ENCODE measurements at regions not wholly inside any gene's neighbourhood (a gene's known extent, or its start where the extent isn't known, plus 50 kb on each side); places are given as distances from the start of the nearest gene placed in this dataset.
A peak's percentile ranks its signal among the peaks of the same experiment; 100 is the strongest.
"Not testable (repeated sequence)": the region's sequence is repeated elsewhere in the genome, so short reads cannot be mapped to it uniquely, and the experiment has no call there.

GRCh38 chr2:90047776-90048175, 1356.3 kb downstream of the RPIA start:
- not testable (repeated sequence) for H3K27me3 ChIP-seq (ENCODE audit: insufficient read depth, low read depth, low read length); H3K27ac ChIP-seq (ENCODE audit: low read length); H3K79me2 ChIP-seq (replicated peaks; ENCODE audit: insufficient read depth, low read length); H3K4me3 ChIP-seq (ENCODE audit: low read length); H4K20me1 ChIP-seq (ENCODE audit: insufficient read depth); H3K9me2 ChIP-seq (ENCODE audit: insufficient read depth, low read length); H2AFZ ChIP-seq (ENCODE audit: low read depth, low read length); H3F3A ChIP-seq (ENCODE audit: insufficient read depth, low read length, poor library complexity, severe bottlenecking); H3K9me3 ChIP-seq (ENCODE audit: low read length); H3K4me2 ChIP-seq (ENCODE audit: low read length); H3K9ac ChIP-seq (ENCODE audit: low read length); H3K36me3 ChIP-seq (ENCODE audit: insufficient read depth, low read length)

GRCh38 chr2:90052113-90052631, 1360.7 kb downstream of the RPIA start:
- not testable (repeated sequence) for H3K36me3 ChIP-seq (ENCODE audit: insufficient read depth, low read length); H3K9ac ChIP-seq (ENCODE audit: low read length); H3K27me3 ChIP-seq (ENCODE audit: insufficient read depth, low read depth, low read length); H3K27ac ChIP-seq (ENCODE audit: low read length); H3K79me2 ChIP-seq (replicated peaks; ENCODE audit: insufficient read depth, low read length); H3K4me3 ChIP-seq (ENCODE audit: low read length); H3K9me2 ChIP-seq (ENCODE audit: insufficient read depth, low read length); H3F3A ChIP-seq (ENCODE audit: insufficient read depth, low read length, poor library complexity, severe bottlenecking); H2AFZ ChIP-seq (ENCODE audit: low read depth, low read length); H4K20me1 ChIP-seq (ENCODE audit: insufficient read depth); H3K9me3 ChIP-seq (ENCODE audit: low read length); H3K4me2 ChIP-seq (ENCODE audit: low read length)

GRCh38 chr2:90069290-90069894, 1377.9 kb downstream of the RPIA start:
- Histone ChIP-seq H3K36me3 (ENCODE audit: insufficient read depth, low read length) (no peaks in the 10 kb centered on the region), H3K9me2 (ENCODE audit: insufficient read depth, low read length) (no peaks in the 10 kb centered on the region), H3K27me3 (ENCODE audit: insufficient read depth, low read depth, low read length) (no peaks in the 10 kb centered on the region), H3K9ac (ENCODE audit: low read length) (no peak overlapping the region), H4K20me1 (ENCODE audit: insufficient read depth) (no peaks in the 10 kb centered on the region), H3F3A (ENCODE audit: insufficient read depth, low read length, poor library complexity, severe bottlenecking) (no peaks in the 10 kb centered on the region), H3K4me3 (ENCODE audit: low read length) (no peak overlapping the region), H3K79me2 (replicated peaks; ENCODE audit: insufficient read depth, low read length) (no peaks in the 10 kb centered on the region), H3K4me2 (ENCODE audit: low read length) (no peak overlapping the region), H3K9me3 (ENCODE audit: low read length) (no peaks in the 10 kb centered on the region), H3K27ac (ENCODE audit: low read length) (no peak overlapping the region), H2AFZ (ENCODE audit: low read depth, low read length) (no peak overlapping the region)
- no peak for TF ChIP-seq POLR2AphosphoS5 (IDR thresholded peaks at IDR 0.05)
- peak; percentile 29 for TF ChIP-seq CTCF (IDR thresholded peaks at IDR 0.05; ENCODE audit: poor library complexity, severe bottlenecking)

GRCh38 chr2:90076311-90076710, 1384.8 kb downstream of the RPIA start:
- H3K4me2 ChIP-seq (ENCODE audit: low read length): no peak overlapping the region
- no peaks in the 10 kb centered on the region for H3K36me3 ChIP-seq (ENCODE audit: insufficient read depth, low read length)
- H3K9me3 ChIP-seq (ENCODE audit: low read length): no peaks in the 10 kb centered on the region
- TF ChIP-seq SMC3 (conservative IDR thresholded peaks at IDR 0.05; ENCODE audit: poor library complexity) (no peak), CTCF (IDR thresholded peaks at IDR 0.05; ENCODE audit: poor library complexity, severe bottlenecking) (no peak), TAF1 (IDR thresholded peaks at IDR 0.05; ENCODE audit: low read depth) (no peak), RAD21 (conservative IDR thresholded peaks at IDR 0.05) (no peak), MXI1 (conservative IDR thresholded peaks at IDR 0.05; ENCODE audit: poor library complexity, severe bottlenecking) (no peak), EP300 (conservative IDR thresholded peaks at IDR 0.05; ENCODE audit: poor library complexity, severe bottlenecking) (no peak), POLR2AphosphoS5 (IDR thresholded peaks at IDR 0.05) (no peak), REST (IDR thresholded peaks at IDR 0.05; ENCODE audit: borderline replicate concordance) (no peak), EZH2 (IDR thresholded peaks at IDR 0.05; ENCODE audit: borderline replicate concordance, insufficient read depth, low read length, poor library complexity, severe bottlenecking) (no peak)
- H3K27ac ChIP-seq (ENCODE audit: low read length): no peak overlapping the region
- H3K9me2 ChIP-seq (ENCODE audit: insufficient read depth, low read length): no peaks in the 10 kb centered on the region
- no peaks in the 10 kb centered on the region for H3F3A ChIP-seq (ENCODE audit: insufficient read depth, low read length, poor library complexity, severe bottlenecking)
- no peak overlapping the region for H3K4me3 ChIP-seq (ENCODE audit: low read length)
- no peak overlapping the region for H2AFZ ChIP-seq (ENCODE audit: low read depth, low read length)
- H3K9ac ChIP-seq (ENCODE audit: low read length): no peak overlapping the region
- H4K20me1 ChIP-seq (ENCODE audit: insufficient read depth): no peaks in the 10 kb centered on the region
- H3K79me2 ChIP-seq (replicated peaks; ENCODE audit: insufficient read depth, low read length): no peaks in the 10 kb centered on the region
- no peaks in the 10 kb centered on the region for H3K27me3 ChIP-seq (ENCODE audit: insufficient read depth, low read depth, low read length)
